ENCODE measurements at regions not wholly inside any gene's neighbourhood (a gene's known extent, or its start where the extent isn't known, plus 50 kb on each side); places are given as distances from the start of the nearest gene placed in this dataset.

GRCh38 chr2:147033044-147033443, 811.8 kb upstream of the ACVR2A start:
- ATAC-seq (ENCODE audit: low FRiP score): no peak
- no peak for TF ChIP-seq CTCF (IDR thresholded peaks at IDR 0.05)
- DNase-seq (ENCODE audit: low spot score): no peak

GRCh38 chr2:147031897-147032296, 812.9 kb upstream of the ACVR2A start:
- TF ChIP-seq CTCF (IDR thresholded peaks at IDR 0.05): no peak
- DNase-seq (ENCODE audit: low spot score) (no peak), ATAC-seq (ENCODE audit: low FRiP score) (no peak)

GRCh38 chr2:147030966-147031720, 813.7 kb upstream of the ACVR2A start:
- no peak for TF ChIP-seq CTCF (IDR thresholded peaks at IDR 0.05)
- ATAC-seq (ENCODE audit: low FRiP score): peak; percentile 28

DNA sequence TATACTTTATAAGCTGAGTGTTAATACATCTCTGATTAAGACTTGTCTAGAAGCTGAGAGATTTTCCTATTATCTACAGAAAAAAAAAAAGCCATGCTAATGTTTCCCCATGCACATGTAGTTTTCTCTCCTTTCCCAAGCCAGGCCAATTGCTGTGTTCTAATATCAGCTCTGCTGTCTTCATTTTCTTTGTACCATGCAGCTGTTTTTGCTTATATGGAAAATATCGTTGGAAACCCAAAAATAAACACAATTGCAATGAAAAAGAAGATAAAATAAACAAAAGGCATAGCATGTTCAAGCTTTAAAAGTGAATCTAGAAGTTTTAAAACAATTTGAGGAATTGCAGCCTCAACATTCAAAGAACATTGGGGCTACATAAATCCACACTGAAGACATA, 817.4 kb upstream of the ACVR2A start:
- TF ChIP-seq CTCF (IDR thresholded peaks at IDR 0.05): no peak
- no peak for ATAC-seq (ENCODE audit: low FRiP score)
- DNase-seq (ENCODE audit: low spot score): no peak

More at GRCh38 chr2:147030966-147031720, 813.7 kb upstream of the ACVR2A start:
- DNase-seq (ENCODE audit: low spot score): no peak

GRCh38 chr2:147026664-147027295, 818.0 kb upstream of the ACVR2A start:
- TF ChIP-seq CTCF (IDR thresholded peaks at IDR 0.05): no peak
- no peak for DNase-seq (ENCODE audit: low spot score)
- ATAC-seq (ENCODE audit: low FRiP score): peak; percentile 90

- no peak for TF ChIP-seq CTCF (IDR thresholded peaks at IDR 0.05)
- ATAC-seq (ENCODE audit: low FRiP score): peak; percentile 29
- no peak for DNase-seq (ENCODE audit: low spot score)
Measured at GRCh38 chr2:147025646-147026585, 818.9 kb upstream of the ACVR2A start.

Data from omental fat pad (tissue), 3 donors.